ENCODE measurements at regions not wholly inside any gene's neighbourhood (a gene's known extent, or its start where the extent isn't known, plus 50 kb on each side); places are given as distances from the start of the nearest gene placed in this dataset.

DNA sequence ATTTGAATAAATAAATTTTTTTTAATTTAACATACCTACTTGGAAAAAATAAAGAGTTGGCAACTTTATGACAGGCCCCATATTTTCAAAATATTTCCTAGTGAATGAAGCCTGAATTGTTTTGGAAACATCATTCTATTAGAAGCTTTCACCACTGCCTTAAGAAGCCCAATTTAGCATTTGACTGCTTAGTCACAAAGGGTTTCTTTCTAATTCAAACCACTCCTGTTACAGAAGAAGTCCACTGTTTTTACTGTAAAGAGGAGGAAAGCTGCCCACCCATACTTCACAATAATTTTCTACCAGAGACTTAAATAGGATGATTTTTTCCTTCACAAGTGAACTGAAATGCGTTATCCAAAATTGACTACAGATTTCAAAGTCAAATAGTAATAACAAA lies 534.6 kb upstream of the PTBP2 start:
- POLR2A ChIA-PET = no interaction called here
- no peaks in the 10 kb centered on the region for H3K79me2 ChIP-seq (ENCODE audit: control insufficient read depth, insufficient read depth, low read length)
- H3K36me3 ChIP-seq (ENCODE audit: control insufficient read depth in 2 of 2, extremely low read depth in 1 of 2, insufficient read depth in 2 of 2, low read length in 2 of 2) = no peaks in the 10 kb centered on the region
- H3K27ac ChIP-seq (ENCODE audit: insufficient read depth, low read depth, low read length) = no peak overlapping the region
- H3K4me3 ChIP-seq (replicated peaks in 1 of 3; ENCODE audit: insufficient read depth in 1 of 3, low read depth in 1 of 3, low read length in 3 of 3) = no peak overlapping the region
- no peak overlapping the region for H3K9ac ChIP-seq (replicated peaks; ENCODE audit: extremely low read depth, insufficient read depth, low read length)
- H3K27me3 ChIP-seq (ENCODE audit: control insufficient read depth in 2 of 2, insufficient read depth in 2 of 2, low read length in 2 of 2) = no peaks in the 10 kb centered on the region
- H3K9me1 ChIP-seq (replicated peaks; ENCODE audit: control insufficient read depth, extremely low read depth, insufficient read depth, low read length) = no peaks in the 10 kb centered on the region
- intact Hi-C loops (cut with micrococcal nuclease) (no loop called here), dilution Hi-C loops (cut with MboI; ENCODE audit: extremely low pct_ligation_motif_present, low sequenced_read_pairs) (no loop called here)
- H4K20me1 ChIP-seq (replicated peaks; ENCODE audit: control insufficient read depth, extremely low read depth, insufficient read depth, low read length) = no peaks in the 10 kb centered on the region
- DNase-seq (ENCODE audit: low read depth, low spot score) (no peak), FAIRE-seq (no peak)
- TF ChIP-seq EZH2 (IDR thresholded peaks at IDR 0.05; ENCODE audit: borderline replicate concordance, low read depth, low read length, severe bottlenecking) (no peak), MYC (IDR thresholded peaks at IDR 0.05; ENCODE audit: low read depth, low read length) (no peak), POLR2AphosphoS5 (IDR thresholded peaks at IDR 0.05; ENCODE audit: insufficient read depth, low read depth, low read length) (no peak), FOS (IDR thresholded peaks at IDR 0.05; ENCODE audit: borderline replicate concordance, insufficient read depth, low read length) (no peak), GATA2 (IDR thresholded peaks at IDR 0.05; ENCODE audit: insufficient read depth, insufficient read length, low read depth, low read length) (no peak), JUN (IDR thresholded peaks at IDR 0.05; ENCODE audit: borderline replicate concordance, insufficient read depth, insufficient read length, low read depth) (no peak), POLR2A (IDR thresholded peaks at IDR 0.05; ENCODE audit: low read depth, low read length) (no peak)
- TF ChIP-seq, protein P1, sequence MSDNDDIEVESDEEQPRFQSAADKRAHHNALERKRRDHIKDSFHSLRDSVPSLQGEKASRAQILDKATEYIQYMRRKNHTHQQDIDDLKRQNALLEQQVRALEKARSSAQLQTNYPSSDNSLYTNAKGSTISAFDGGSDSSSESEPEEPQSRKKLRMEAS (IDR thresholded peaks at IDR 0.05; ENCODE audit: insufficient read depth, insufficient read length) = no peak
- TF ChIP-seq, protein P2, sequence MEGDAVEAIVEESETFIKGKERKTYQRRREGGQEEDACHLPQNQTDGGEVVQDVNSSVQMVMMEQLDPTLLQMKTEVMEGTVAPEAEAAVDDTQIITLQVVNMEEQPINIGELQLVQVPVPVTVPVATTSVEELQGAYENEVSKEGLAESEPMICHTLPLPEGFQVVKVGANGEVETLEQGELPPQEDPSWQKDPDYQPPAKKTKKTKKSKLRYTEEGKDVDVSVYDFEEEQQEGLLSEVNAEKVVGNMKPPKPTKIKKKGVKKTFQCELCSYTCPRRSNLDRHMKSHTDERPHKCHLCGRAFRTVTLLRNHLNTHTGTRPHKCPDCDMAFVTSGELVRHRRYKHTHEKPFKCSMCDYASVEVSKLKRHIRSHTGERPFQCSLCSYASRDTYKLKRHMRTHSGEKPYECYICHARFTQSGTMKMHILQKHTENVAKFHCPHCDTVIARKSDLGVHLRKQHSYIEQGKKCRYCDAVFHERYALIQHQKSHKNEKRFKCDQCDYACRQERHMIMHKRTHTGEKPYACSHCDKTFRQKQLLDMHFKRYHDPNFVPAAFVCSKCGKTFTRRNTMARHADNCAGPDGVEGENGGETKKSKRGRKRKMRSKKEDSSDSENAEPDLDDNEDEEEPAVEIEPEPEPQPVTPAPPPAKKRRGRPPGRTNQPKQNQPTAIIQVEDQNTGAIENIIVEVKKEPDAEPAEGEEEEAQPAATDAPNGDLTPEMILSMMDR (IDR thresholded peaks at IDR 0.05; ENCODE audit: extremely low read depth in 1 of 2, insufficient read depth in 1 of 2, low read depth in 1 of 2, low read length in 2 of 2) = no peak
- no TSS peak for BruUV-seq (replicated peaks)
- H3K4me1 ChIP-seq (ENCODE audit: control insufficient read depth, extremely low read depth, insufficient read depth, low read length) = no peaks in the 10 kb centered on the region
- no peak overlapping the region for H2AFZ ChIP-seq (ENCODE audit: low read depth, low read length)
- no peak overlapping the region for H3K4me2 ChIP-seq (ENCODE audit: insufficient read depth, low read length)
- no peaks in the 10 kb centered on the region for H3K9me3 ChIP-seq (replicated peaks; ENCODE audit: control insufficient read depth, insufficient read depth, low read length)
- CTCF ChIA-PET = no interaction called here

Measured in endothelial cell of umbilical vein (primary cell).